RKO (cell line): ENCODE measurements at regions not wholly inside any gene's neighbourhood (a gene's known extent, or its start where the extent isn't known, plus 50 kb on each side); places are given as distances from the start of the nearest gene placed in this dataset.

Source experiments
- DNase-seq: peaks from one replicate; pipeline ENCODE4 v3.0.0-alpha.2; 2016; ENCODE audit warnings: low spot score

- DNase-seq: no peak
These were observed 144.9 kb upstream of the MYCN start for GRCh38 chr2:15795426-15795825.

GRCh38 chr2:15796167-15796942 is 144.0 kb upstream of the MYCN start:
- no peak for DNase-seq

DNA sequence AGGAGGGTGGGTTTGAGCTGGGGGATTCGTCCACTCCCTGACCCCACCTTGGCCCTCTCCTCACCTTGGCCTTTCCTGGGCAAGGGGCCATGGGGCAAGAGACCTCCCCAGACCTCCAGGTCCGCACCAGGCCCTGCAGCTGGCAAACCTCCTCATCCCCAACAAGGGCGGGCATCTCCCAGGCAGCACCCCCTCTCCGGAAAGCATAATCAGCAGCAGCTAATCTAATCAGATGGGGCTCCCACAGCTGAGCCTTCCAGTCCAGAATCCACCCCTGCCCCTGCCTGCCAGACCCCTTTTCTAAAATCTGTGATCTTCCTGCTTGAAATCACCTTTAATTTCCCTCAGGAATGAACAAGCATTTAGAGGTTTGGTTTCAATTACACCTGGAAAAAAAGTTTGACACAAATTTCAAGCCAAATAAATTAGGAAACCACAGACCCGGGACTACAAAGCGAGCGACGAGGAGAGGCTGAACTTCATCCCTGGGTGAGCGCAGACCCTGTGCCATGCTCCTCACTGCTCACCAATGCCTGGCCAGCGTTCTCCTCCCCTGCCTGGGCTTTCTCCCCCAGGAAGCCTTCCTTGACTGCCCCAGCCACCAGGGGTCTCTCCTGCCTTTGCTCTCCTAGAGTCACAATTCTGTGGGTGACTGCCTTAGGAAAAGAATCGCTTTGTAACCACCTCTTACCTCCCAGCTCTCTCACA is 143.0 kb upstream of the MYCN start:
- no peak for DNase-seq

DNA sequence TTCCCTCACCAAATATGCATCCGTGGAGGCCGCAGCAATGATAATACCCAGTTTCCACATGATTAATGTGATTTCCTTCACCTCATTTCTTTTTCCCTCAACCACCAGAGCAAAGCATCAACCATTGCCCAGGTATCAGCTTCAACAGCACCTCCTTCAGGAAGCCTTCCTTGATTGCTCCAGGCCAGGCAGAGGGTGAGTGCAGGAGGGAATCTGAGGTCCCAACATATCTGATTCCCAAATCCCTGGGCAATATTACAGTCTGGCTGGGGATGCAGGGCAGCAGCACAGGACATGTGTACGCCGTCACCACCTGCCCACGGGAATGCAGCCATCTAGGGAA is 142.4 kb upstream of the MYCN start:
- DNase-seq: no peak

DNA sequence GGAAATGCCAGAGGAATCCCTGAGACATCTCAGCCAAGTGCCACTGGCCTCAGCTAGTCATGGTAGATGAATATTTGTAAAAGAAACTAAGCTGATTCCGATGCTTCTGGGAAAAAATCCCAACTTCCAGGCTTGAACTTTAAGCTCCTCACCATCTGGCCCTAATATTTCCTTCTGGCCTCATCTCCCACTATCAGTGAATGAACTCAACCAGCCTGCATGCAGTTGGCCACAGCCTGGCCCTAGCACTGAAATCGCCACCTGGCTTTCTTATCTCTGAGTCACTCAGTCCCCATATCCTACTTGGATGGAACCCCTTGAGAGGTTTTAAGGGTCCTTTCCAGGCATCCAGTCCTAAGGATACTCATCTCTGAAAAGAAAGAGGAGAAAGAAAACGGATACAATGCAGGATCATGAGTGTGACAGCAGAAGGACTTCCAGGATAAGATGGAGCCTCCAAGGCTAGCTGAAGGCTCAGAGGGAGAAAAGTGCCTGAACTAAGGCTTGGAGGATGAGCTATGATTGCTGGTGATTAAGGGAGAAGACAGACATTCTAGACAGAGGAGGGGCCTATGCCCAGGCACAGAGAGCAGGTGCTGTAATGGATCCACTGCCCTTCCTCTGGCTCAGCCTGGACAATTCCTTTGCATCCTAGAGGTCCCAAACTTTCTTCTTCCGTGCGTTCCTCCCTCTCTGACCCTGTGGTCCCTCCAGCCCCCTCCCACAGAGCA is 141.5 kb upstream of the MYCN start:
- no peak for DNase-seq

DNA sequence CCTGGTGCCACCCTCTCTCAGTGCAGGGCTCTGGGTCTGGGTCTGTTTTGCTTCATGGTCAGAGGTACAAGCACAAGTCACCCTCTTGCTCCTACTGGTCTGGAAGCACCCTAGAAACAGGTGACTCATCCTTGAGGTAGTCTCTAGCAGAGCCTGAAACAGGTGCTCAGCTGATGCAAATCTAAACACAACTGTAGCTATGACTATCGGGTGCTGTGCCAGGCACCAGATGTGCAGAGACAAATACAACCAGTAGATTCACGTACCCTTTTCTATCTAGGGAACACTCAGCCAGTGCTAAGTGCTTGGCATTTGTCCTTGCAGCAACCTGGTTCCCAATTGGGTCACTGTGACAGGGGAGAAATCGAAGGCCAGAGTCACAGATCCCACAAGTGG is 140.9 kb upstream of the MYCN start:
- no peak for DNase-seq

DNA sequence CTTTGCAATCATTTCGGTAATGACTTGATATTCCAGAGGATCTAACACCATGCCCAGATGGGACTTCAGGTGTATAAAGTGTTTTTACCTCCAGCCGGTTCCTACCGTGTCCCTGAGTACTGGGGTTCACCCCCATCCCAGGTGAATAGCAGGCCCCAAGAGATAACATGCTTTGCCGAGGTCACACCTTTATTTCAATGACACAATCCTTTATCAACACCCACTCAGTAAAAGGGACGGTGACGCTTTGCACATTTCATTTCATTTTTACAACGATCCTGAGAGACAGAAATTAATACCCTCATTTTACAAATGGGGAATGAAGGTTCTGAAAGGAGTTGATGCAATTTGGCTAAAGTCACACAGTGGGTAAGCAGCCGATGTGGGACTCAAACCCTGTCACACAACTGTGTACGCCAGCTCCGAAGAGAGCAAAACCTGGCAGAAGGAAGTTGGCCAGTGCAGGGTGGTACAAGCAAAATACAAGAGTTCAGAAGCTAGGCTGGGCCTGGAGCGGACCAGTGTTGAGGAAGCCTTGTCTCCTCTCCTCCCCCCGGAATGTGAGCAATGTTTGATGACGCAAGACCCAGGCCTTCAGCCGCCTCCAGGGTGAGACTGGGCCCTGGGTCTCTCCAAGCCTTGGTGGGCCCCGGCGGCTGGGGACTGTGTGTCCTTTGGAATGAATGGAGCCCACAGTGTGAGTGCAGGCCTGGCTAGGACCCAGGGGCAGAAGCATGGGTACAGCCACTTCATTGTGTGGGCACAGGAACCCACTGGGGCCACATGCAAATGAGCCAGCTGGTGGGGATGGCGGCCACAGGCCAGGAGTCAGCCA is 139.6 kb upstream of the MYCN start:
- DNase-seq: no peak

DNA sequence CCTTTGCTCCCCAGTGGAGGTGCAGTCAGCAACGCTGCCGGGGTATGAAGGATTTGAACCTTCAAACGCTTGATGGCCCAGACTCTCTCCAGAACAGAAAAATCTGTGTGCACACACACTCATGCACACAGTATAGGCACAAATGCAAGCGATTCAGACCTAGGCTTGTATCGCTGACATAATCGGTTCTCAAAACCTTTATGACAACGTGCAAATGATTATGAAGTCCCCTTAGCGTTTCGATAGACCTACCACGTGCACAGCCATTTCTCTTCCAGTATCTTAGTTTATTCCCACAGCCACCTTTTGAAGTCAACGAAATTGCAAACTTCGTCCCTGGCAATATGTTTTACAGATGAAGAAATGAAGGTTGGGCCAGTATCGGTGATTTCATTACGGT is 138.9 kb upstream of the MYCN start:
- no peak for DNase-seq

DNA sequence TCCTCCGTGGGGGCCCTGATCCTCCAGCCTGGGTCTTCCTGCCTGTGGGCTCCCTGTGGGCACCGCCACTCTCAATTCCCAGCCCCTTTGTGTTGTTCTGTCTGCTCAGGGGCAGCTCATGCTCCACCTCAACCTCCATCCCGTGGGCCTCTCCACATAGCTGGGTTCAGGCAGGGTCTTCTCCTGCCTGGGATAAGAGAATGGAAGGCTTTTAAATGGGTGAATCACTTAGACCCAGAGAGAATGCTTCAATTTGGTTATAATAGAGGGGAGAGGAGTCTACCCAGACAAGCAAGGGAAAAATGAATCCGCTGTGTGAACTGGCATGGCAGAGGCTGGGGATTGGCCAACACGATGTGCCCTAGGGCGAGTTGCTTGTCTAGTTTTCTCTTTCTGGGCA is 138.4 kb upstream of the MYCN start:
- no peak for DNase-seq

GRCh38 chr2:15802657-15803542 is 137.4 kb upstream of the MYCN start:
- DNase-seq: no peak

- no peak for DNase-seq
These were observed 136.7 kb upstream of the MYCN start for GRCh38 chr2:15803543-15804245.

GRCh38 chr2:15804246-15804619 is 136.1 kb upstream of the MYCN start:
- no peak for DNase-seq

GRCh38 chr2:15804691-15805090 is 135.7 kb upstream of the MYCN start:
- DNase-seq: no peak

- no peak for DNase-seq
These were observed 135.1 kb upstream of the MYCN start for GRCh38 chr2:15805206-15805605.

- DNase-seq: no peak
These were observed 134.6 kb upstream of the MYCN start for GRCh38 chr2:15805772-15806171.

DNA sequence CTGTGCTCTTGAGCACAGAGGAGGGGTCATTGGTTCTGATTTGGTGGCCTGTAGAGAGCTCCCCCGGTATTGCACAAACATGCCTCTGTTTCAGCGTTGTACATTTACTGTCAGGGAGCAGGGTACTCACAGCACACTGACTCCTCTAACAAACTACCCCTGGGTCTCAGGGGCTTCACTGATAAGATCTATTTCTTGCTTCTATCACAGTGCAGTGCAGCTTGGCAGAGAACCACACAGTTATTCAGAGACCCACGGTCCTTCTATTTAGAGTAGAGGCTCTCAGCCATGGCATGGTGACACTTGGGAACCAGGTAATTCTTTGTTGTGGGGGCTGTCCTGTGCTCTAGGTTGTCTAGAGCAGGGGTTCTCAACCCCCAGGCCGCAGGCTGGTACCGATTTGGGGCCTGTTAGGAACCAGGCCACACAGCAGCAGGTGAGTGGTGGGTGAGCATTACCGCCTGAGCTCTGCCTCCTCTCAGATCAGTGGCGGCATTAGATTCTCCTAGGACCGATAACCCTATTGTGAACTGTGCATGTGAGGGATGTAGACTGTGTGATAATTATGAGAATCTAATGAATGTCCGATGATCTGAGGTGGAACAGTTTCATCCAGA is 133.4 kb upstream of the MYCN start:
- DNase-seq: no peak

DNA sequence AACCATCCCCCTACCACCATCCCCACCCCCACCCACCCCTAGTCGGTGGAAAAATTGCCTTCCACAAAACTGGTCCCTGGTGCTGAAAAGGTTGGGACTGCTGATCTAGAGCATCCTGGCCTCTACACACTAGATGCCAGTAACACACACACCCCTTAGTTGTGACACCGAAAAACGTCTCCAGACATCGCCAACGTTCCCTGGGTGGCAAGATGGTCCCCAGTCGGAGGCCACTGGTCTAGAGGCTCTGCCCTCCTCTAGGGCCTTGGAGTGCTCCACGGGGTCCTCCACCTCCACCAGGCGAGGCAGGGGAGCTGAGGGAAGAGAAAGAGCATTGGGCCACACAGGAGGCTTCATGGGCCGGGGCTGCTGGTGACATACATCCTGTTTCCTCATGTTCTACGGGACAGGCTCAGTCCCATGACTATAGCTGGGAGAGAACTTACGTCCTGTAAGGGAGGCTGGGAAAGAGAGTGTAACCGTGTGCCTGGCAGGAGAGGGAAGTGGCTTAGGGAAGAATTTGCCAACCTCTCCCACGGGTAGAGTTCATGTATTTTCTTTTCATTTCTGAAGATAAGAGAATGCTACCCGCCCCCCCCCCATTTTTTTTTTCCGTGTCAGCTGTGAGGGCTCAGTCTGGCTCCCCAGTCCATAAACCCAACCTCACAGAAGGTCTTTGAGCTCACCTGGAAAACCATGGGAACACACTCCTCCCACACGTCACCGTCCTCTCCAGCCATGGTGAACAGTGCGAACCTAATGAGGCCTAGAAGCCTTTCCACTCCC is 132.7 kb upstream of the MYCN start:
- no peak for DNase-seq

- no peak for DNase-seq
These were observed 132.0 kb upstream of the MYCN start for GRCh38 chr2:15808204-15808910.

DNA sequence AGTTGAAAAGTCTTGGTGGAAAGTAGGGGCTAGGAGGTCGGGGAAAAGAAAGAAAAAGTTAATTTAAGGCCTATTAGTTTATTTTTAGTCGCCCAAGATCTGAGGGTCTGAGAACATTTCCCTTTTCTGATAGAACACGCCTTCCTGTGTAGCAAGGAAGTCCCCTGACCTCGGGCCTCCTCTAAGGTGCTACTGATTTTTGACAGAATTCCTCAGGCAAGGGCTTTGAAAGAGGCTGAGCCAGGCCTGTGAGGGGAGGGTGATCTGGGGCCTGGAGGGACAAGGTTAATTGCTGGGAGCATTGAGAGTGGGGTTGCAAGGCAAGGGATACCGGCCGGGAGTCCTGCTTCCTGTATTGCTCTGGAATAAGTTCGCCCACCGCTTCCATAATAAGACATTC is 131.4 kb upstream of the MYCN start:
- no peak for DNase-seq
